ENCODE measurements at regions not wholly inside any gene's neighbourhood (a gene's known extent, or its start where the extent isn't known, plus 50 kb on each side); places are given as distances from the start of the nearest gene placed in this dataset.
"Not testable (repeated sequence)": the region's sequence is repeated elsewhere in the genome, so short reads cannot be mapped to it uniquely, and the experiment has no call there.

- DNase-seq = no peak
Observed at GRCh38 chr6:167550941-167551627, 226.2 kb downstream of the TTLL2 start.

DNA sequence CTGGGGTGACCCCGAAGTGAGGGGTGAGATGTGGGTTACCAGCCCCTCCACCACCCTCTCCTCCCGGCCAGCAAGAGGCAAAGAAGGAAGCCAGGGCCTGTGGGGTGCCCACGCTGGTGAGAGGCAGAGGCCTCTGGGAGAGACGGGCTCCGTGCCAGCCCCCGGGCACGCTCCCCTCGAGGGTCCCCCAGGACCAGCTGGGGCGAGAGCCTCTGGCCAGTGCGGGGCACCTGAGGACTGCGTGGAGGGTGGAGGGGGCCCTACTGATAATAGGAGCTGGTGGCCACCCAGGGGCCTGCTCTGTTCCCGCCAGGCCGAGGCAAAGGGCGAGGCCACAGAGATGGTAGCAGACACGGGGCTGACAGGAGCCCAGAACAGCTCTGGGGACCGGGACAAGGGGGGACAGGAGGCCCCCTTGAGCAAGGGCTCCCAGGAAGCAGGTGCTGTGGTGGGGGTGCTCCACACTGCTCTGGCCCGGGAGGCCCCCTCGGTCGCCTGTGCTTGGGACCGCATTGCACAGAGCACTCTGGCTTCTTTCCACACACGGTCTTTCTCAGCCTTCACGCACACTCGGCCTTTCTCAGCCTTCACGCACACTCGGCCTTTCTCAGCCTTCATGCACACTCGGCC lies 226.9 kb downstream of the TTLL2 start:
- DNase-seq = no peak

- no peak for DNase-seq
Observed at GRCh38 chr6:167552258-167552630, 227.4 kb downstream of the TTLL2 start.

GRCh38 chr6:167552961-167553735 lies 228.3 kb downstream of the TTLL2 start:
- no peak for DNase-seq

GRCh38 chr6:167553736-167554119 lies 228.8 kb downstream of the TTLL2 start:
- no peak for DNase-seq

DNA sequence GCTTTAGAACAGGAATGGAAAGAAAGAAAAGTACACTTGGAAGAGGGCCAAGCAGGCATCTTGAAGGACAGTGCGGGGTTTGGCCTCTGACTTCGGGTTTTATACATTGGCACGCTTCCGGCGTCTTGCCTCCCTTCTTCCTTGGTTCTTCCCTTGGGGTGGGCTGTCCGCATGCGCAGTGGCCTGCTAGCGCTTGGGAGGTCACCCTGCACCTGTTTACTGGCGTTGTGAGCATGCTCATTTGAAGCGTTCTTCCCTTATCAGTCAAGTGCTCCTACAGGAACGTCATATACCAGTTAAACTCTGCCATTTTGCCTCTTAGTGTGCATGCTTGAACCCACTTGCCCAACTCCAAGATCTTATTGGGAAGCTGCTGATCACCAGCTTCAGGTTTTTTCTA lies 230.0 kb downstream of the TTLL2 start:
- DNase-seq = no peak

- no peak for DNase-seq
Observed at GRCh38 chr6:167555836-167556235, 230.9 kb downstream of the TTLL2 start.

GRCh38 chr6:167557675-167558074 lies 232.8 kb downstream of the TTLL2 start:
- DNase-seq = no peak

DNA sequence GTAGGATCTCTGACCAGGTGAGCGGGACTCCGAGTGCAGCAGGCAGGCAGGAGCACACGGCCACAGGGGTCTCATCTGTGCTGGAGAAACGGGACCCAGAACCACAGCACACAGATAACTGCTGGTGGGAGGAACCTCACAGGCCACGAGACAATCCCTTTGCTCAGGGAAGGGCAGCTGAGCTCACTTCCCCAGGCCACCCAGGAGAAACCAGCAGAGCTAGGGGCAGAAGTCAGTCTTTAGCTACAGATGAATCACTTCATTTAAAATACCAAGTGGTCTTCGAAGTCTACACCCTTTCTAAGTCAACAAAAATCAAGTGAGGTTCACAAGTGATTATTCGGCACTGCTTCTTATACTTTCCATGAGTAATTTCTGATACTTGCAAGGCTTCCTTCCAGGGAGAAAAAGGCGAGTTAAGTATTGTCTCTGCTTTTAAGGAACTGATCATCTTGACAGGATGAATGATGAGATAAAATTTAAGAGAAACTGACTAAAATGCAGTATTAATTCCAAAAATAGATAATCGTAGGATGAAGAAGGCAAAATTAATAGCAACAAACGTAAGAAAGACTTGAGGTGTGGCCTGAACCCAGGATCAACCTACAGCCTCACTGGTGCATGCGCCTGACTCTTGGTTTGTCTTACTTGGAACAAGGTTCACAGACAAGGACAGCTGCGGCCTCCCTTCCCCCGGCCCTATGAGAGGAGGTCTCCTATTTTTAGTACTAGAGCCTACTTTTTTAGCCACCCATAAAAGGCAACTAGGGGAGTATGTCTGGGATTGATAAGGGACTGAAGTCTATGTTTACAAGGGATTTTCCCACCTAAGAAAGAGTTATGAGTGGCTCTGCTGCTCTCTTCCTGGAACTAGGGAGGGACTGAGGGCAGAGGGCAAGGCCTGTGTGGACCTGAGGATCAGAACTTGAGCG lies 233.6 kb downstream of the TTLL2 start:
- no peak for DNase-seq

GRCh38 chr6:167559675-167560479 lies 235.0 kb downstream of the TTLL2 start:
- no peak for DNase-seq

GRCh38 chr6:167560673-167561569 lies 236.0 kb downstream of the TTLL2 start:
- no peak for DNase-seq

DNA sequence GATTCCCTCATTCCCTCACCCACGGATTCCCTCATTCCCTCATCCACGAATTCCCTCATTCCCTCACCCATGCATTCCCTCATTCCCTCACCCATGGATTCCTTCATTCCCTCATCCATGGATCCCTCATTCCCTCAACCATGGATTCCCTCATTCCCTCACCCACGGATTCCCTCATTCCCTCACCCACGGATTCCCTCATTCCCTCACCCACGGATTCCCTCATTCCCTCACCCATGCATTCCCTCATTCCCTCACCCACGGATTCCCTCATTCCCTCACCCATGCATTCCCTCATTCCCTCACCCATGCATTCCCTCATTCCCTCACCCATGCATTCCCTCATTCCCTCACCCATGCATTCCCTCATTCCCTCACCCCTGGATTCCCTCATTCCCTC lies 238.0 kb downstream of the TTLL2 start:
- DNase-seq = not testable (repeated sequence)

DNA sequence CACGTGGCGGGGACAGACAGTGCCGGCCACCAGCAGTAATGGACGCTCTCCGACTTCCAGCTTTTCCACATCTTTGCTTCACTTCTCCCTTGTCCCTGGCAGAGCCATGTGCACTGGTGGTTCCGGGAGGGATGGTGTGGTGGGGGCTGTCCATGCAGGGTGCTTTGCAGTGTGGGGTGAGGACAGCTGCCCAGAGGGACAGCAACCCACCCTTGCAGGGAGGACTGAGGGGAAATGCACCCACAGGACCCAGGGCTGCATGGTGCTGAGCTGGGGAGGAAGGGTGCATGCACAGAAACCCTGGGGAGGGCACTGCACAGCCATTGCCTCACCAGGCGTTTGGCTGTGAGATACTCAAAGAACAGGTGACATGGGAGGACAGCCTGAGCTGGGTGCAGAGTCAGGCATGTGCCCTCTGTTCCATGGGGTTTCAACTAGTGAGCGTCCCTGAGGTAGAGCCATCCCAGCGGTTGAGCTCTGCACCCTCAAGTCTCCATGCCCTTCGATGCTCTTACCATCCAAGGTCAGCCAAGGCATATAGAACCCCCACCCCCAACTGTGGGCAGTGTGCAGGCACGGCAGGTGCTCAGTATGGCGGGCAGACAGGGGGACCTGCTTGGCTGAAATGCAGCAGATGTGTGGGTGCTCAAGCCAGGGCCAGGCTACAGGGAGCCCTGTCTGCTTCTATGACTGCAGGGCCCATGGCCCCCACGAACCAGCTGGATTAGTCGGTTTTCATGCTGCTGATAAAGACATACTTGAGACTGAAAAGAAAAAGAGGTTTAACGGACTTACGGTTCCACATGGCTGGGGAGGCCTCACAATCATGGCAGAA lies 239.7 kb downstream of the TTLL2 start:
- no peak for DNase-seq

DNA sequence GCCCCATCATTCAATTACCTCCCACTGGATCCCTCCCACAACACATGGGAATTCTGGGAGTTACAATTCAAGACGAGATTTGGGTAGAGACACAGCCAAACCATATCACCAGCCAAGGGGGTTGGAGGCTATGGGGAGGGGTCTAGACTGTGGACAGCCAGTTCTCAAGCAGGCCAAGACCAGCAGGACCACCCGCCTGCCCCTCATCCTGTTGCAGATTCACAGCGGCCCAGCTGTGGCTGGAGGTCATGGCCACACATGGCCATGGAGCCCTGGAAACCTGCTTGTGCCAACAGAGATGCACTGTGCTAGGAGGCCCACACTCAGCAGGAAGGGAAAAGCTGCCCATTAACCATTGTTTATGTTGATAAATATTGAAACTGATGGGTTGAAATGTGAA lies 240.5 kb downstream of the TTLL2 start:
- no peak for DNase-seq

DNA sequence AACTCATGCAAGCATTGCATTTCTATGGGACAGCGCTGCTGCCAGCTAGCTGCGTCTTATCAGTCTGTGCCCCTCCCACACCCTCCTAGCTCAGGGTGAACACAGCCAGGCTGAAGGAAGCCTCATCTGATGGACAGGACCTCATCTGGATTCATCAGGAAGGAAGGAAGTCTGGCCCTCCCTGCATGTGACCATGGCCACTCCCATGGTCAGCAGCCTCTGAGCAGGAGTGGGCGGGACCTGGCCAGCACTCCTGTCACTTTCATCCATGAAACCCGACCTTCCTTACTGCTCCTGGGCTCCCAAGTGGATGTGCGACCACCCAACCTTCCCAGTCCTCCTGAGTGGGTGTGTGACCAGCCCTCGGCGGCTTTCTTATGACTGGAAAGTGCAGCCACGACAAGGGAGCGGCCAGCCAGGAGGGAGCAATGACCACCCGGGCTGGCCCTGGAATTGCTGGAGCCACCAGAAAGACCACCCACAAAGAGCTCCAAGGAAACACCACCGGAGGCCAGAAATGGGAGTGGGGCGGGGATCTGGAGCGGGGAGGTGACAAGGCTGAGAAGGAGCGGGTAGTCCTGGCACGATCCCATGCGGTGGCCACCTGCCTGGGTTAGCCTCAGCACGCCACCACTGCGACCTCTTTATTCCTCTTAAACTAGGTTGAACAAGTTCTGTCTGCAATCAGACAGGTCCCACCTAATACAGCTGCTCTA lies 241.2 kb downstream of the TTLL2 start:
- no peak for DNase-seq

- no peak for DNase-seq
Observed at GRCh38 chr6:167566711-167567141, 241.8 kb downstream of the TTLL2 start.

DNA sequence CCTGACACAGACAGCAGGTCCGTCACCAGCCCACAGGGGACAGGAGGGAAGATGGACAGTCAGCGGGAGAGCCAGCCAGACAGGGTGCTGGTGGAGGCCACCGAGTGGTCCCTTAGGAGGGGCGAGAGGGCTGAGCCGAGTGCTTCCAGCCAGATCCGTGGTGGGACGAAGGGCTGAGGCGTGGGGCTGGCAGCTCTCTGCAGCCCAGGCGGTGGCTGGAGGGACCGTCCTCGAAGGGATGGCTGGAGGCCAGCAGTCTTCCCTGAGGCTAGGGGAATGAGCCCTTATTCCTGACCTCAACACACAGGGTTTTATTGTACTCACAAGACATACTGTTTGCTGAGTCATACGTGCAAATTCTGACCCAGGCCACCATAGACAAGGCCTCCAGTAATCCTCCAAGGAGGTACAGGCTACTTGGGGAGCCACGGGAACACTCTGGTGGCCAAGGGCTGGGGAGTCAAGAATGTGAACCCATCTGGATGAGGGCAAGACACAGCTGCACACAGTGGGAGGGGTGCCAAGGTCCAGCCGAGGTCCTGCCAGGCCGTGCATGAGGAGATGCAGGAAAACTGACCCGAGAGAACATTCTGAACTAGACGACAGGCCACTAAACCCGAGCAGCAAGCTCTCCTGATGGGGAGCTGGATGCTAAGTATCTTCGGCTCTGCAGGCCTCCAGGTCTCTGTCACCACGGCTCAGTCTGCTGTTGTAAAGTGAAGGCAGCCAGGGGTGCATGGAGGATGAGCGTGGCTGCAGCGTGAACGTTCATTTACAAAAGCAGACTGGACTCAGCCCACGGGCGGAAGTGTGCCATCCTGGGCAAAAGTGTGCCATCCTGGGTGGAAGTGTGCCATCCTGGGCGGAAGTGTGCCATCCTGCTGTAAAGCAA lies 242.5 kb downstream of the TTLL2 start:
- DNase-seq = no peak

GRCh38 chr6:167568407-167569024 lies 243.6 kb downstream of the TTLL2 start:
- DNase-seq = no peak
